H9 (cell line): ENCODE measurements at regions not wholly inside any gene's neighbourhood (a gene's known extent, or its start where the extent isn't known, plus 50 kb on each side); places are given as distances from the start of the nearest gene placed in this dataset.

ENCODE experiments used
- DNase-seq: peaks from one replicate; pipeline ENCODE4 v3.0.0-alpha.2; 2017
- H2AFZ ChIP-seq: one replicate; pipeline ENCODE4 v1.6.1; 2013; ENCODE audit warnings: mild to moderate bottlenecking, low read length, control low read depth, moderate library complexity
- H2AK5ac ChIP-seq: 2 replicates; pipeline ENCODE4 v1.6.1; 2013; ENCODE audit warnings: low read length, control low read depth, mixed read lengths; ENCODE audit not compliant: insufficient read length
- H2BK120ac ChIP-seq: one replicate; pipeline ENCODE4 v1.6.1; 2013; ENCODE audit warnings: low read depth, mild to moderate bottlenecking, low read length, control low read depth, inconsistent platforms; ENCODE audit not compliant: poor library complexity, severe bottlenecking
- H2BK12ac ChIP-seq: 2 replicates; pipeline ENCODE4 v1.6.1; 2013; ENCODE audit warnings: low read length, control low read depth, mixed read lengths, low read depth; ENCODE audit not compliant: insufficient read length
- H2BK15ac ChIP-seq: 2 replicates; pipeline ENCODE4 v1.6.1; 2013; ENCODE audit warnings: low read depth, low read length, control low read depth
- H2BK20ac ChIP-seq: one replicate; pipeline ENCODE4 v1.6.1; 2013; ENCODE audit warnings: low read depth, mild to moderate bottlenecking, low read length, control low read depth, inconsistent platforms; ENCODE audit not compliant: poor library complexity, severe bottlenecking
- H2BK5ac ChIP-seq: 2 replicates; pipeline ENCODE4 v1.6.1; 2013; ENCODE audit warnings: low read length, control low read depth, mixed read lengths; ENCODE audit not compliant: insufficient read length
- H3K14ac ChIP-seq: 2 replicates; pipeline ENCODE4 v1.6.1; 2013; ENCODE audit warnings: low read length, control low read depth; ENCODE audit not compliant: insufficient read depth
- H3K18ac ChIP-seq: 2 replicates; pipeline ENCODE4 v1.6.1; 2013; ENCODE audit warnings: low read depth, mild to moderate bottlenecking, mixed read lengths, low read length, control low read depth; ENCODE audit not compliant: insufficient read length
- H3K23ac ChIP-seq: 2 replicates; pipeline ENCODE4 v1.6.1; 2013; ENCODE audit warnings: low read length, control low read depth, mixed read lengths, low read depth; ENCODE audit not compliant: insufficient read length
- H3K23me2 ChIP-seq: 2 replicates; pipeline ENCODE4 v1.6.1; 2013; ENCODE audit warnings: low read depth, mild to moderate bottlenecking, mixed read lengths, low read length, control low read depth; ENCODE audit not compliant: insufficient read length, poor library complexity, severe bottlenecking
- H3K27ac ChIP-seq: 2 replicates; pipeline ENCODE4 v1.5.1; 2013; ENCODE audit warnings: low read length, control low read depth, mixed read lengths, low read depth; ENCODE audit not compliant: insufficient read length
- H3K27me3 ChIP-seq: 2 replicates; pipeline ENCODE4 v1.6.1; 2013; ENCODE audit warnings: low read length, control low read depth, inconsistent platforms; ENCODE audit not compliant: insufficient read depth
- H3K4ac ChIP-seq: 2 replicates; pipeline ENCODE4 v1.6.1; 2013; ENCODE audit warnings: low read depth, mild to moderate bottlenecking, control low read depth, inconsistent platforms, low read length, moderate library complexity
- H3K4me1 ChIP-seq: 2 replicates; pipeline ENCODE4 v1.6.1; 2013; ENCODE audit warnings: low read length, control low read depth, inconsistent platforms; ENCODE audit not compliant: insufficient read depth
- H3K4me2 ChIP-seq: 2 replicates; pipeline ENCODE4 v1.6.1; 2013; ENCODE audit warnings: low read length, control low read depth, mixed read lengths; ENCODE audit not compliant: insufficient read length, insufficient read depth
- H3K56ac ChIP-seq: 2 replicates; pipeline ENCODE4 v1.6.1; 2013; ENCODE audit warnings: low read depth, mild to moderate bottlenecking, mixed read lengths, low read length, control low read depth; ENCODE audit not compliant: insufficient read length
- H3K79me1 ChIP-seq: 2 replicates; pipeline ENCODE4 v1.6.1; 2013; ENCODE audit warnings: low read depth, mild to moderate bottlenecking, moderate library complexity, low read length, control low read depth, inconsistent platforms; ENCODE audit not compliant: insufficient read depth, poor library complexity, severe bottlenecking
- H3K79me2 ChIP-seq: 2 replicates; pipeline ENCODE4 v1.6.1; 2013; ENCODE audit warnings: low read length, control low read depth, inconsistent platforms; ENCODE audit not compliant: insufficient read depth
- H3K9ac ChIP-seq: 2 replicates; pipeline ENCODE4 v1.6.1; 2013; ENCODE audit warnings: low read length, control low read depth, mixed read lengths; ENCODE audit not compliant: insufficient read length; ENCODE audit errors: extremely low read depth
- H3K9me3 ChIP-seq: one replicate; pipeline ENCODE4 v1.6.1; 2013; ENCODE audit warnings: low read depth, low read length, inconsistent platforms; ENCODE audit not compliant: control insufficient read depth
- H3T11ph ChIP-seq: one replicate; pipeline ENCODE4 v1.6.1; 2013; ENCODE audit warnings: mild to moderate bottlenecking, low read length, control low read depth, inconsistent platforms
- H4K20me1 ChIP-seq: one replicate; pipeline ENCODE4 v1.6.1; 2013; ENCODE audit not compliant: control insufficient read depth, insufficient read length, insufficient read depth
- H4K5ac ChIP-seq: 2 replicates; pipeline ENCODE4 v1.6.1; 2013; ENCODE audit warnings: low read depth, mild to moderate bottlenecking, mixed read lengths, low read length, control low read depth; ENCODE audit not compliant: insufficient read length
- H4K8ac ChIP-seq: replicated peaks from 2 replicates; pipeline ENCODE4 v1.6.1; 2013; ENCODE audit warnings: low read length, control low read depth, mixed read lengths, low read depth; ENCODE audit not compliant: insufficient read length
- H4K91ac ChIP-seq: 2 replicates; pipeline ENCODE4 v1.6.1; 2013; ENCODE audit warnings: low read depth, mild to moderate bottlenecking, moderate library complexity, mixed read lengths, low read length, control low read depth; ENCODE audit not compliant: insufficient read length
- H3K27ac Mint-ChIP-seq, 3 experiments: 2 replicates in 2 of 3; 3 replicates in 1 of 3; pipeline ENCODE4 v1.8.0; 2020 to 2021; ENCODE audit warnings: mixed read lengths in 3 of 3, mild to moderate bottlenecking in 1 of 3, moderate library complexity in 1 of 3
- H3K27me3 Mint-ChIP-seq: 2 replicates; pipeline ENCODE4 v1.8.0; 2021; ENCODE audit warnings: low read depth, mild to moderate bottlenecking, moderate library complexity, mixed read lengths
- H3K36me3 Mint-ChIP-seq, 3 experiments: 2 replicates in 2 of 3; 3 replicates in 1 of 3; pipeline ENCODE4 v1.8.0; 2020 to 2021; ENCODE audit warnings: low read depth in 3 of 3, mixed read lengths in 3 of 3; ENCODE audit not compliant: insufficient read depth in 1 of 3
- H3K4me1 Mint-ChIP-seq, 2 experiments: 2 replicates each; pipeline ENCODE4 v1.8.0; 2020; ENCODE audit warnings: mixed read lengths in 2 of 2
- H3K4me3 Mint-ChIP-seq, 2 experiments: 2 replicates in 1 of 2; 3 replicates in 1 of 2; pipeline ENCODE4 v1.8.0; 2020 to 2021; ENCODE audit warnings: mild to moderate bottlenecking in 2 of 2, mixed read lengths in 2 of 2, moderate library complexity in 1 of 2
- H3K9me3 Mint-ChIP-seq, 2 experiments: 2 replicates in 1 of 2; 3 replicates in 1 of 2; pipeline ENCODE4 v1.8.0; 2020; ENCODE audit warnings: mild to moderate bottlenecking in 2 of 2, mixed read lengths in 2 of 2, moderate library complexity in 1 of 2
- CTCF ChIP-seq: fragments of 200-600 bp; sonication (generic); conservative IDR thresholded peaks from 3 replicates; pipeline ENCODE4 v1.8.0; 2021; ENCODE audit warnings: antibody characterized with exemption, mild to moderate bottlenecking
- WGBS: extraction: QIAGEN DNeasy Blood & Tissue Kit; methylation state at CpG from one replicate; pipeline ENCODE4 v1.1.7; 2013; ENCODE audit warnings: missing lambda C conversion rate, low lambda C conversion rate, mixed read lengths; ENCODE audit not compliant: insufficient read length; ENCODE audit errors: extremely low coverage; 5-methylcytosine and 5-hydroxymethylcytosine counted together

- no peak for DNase-seq
- H2BK120ac ChIP-seq: no peak overlapping the region
- H3K14ac ChIP-seq: no peak overlapping the region
- H3K56ac ChIP-seq: no peak overlapping the region
- peak overlapping the region; percentile 63 for H3K4me2 ChIP-seq
- H3K9ac ChIP-seq: no peak overlapping the region
- peaks cover 4% of the 10 kb centered on the region for H4K20me1 ChIP-seq
- H3T11ph ChIP-seq: no peak overlapping the region
- H3K27ac ChIP-seq: no peak overlapping the region
- peaks cover 23% of the 10 kb centered on the region for H3K23me2 ChIP-seq
- H3K18ac ChIP-seq: no peak overlapping the region
- no peak overlapping the region for H4K5ac ChIP-seq
- H3K9me3 Mint-ChIP-seq: peaks cover 0 to 9% of the 10 kb centered on the region in 2 experiments; a peak in 1 of 5 replicates
- H3K4me3 Mint-ChIP-seq: peak overlapping the region; percentile 55 to 77
- H3K27me3 Mint-ChIP-seq: peaks cover 98% of the 10 kb centered on the region
- peaks cover 0 to 2% (median 0%) of the 10 kb centered on the region in 3 experiments; a peak in 1 of 7 replicates for H3K36me3 Mint-ChIP-seq
- no peak overlapping the region for H3K4ac ChIP-seq
- no peak for TF ChIP-seq CTCF
- H2BK5ac ChIP-seq: no peak overlapping the region
- no peaks in the 10 kb centered on the region for H3K79me1 ChIP-seq
- H3K4me1 Mint-ChIP-seq: peaks cover 22 to 30% of the 10 kb centered on the region in 2 experiments
- H3K79me2 ChIP-seq: no peaks in the 10 kb centered on the region
- H3K27me3 ChIP-seq: peaks cover 68% of the 10 kb centered on the region
- no peak overlapping the region for H3K23ac ChIP-seq
- H3K4me1 ChIP-seq: no peaks in the 10 kb centered on the region
- no CpG with 5 or more reads among the region's 35 CpGs for WGBS
- H4K91ac ChIP-seq: no peak overlapping the region
- H3K9me3 ChIP-seq: no peaks in the 10 kb centered on the region
- no peak overlapping the region for H2BK12ac ChIP-seq
- H2AK5ac ChIP-seq: no peak overlapping the region
- no peak overlapping the region for H3K27ac Mint-ChIP-seq
- H4K8ac ChIP-seq: no peak overlapping the region
- H2BK15ac ChIP-seq: no peak overlapping the region; the same call in 1 of the 2 replicates
- H2BK20ac ChIP-seq: no peak overlapping the region
- no peak overlapping the region for H2AFZ ChIP-seq
Measured at GRCh38 chr1:147080006-147080661, 92.1 kb downstream of the PRKAB2 start.
